Inflammatory macrophage (primary cell): ENCODE measurements at regions not wholly inside any gene's neighbourhood (a gene's known extent, or its start where the extent isn't known, plus 50 kb on each side); places are given as distances from the start of the nearest gene placed in this dataset.
"Not testable (repeated sequence)": the region's sequence is repeated elsewhere in the genome, so short reads cannot be mapped to it uniquely, and the experiment has no call there.

Source experiments
- DNase-seq, 2 donors: peaks; one replicate each; pipeline ENCODE4 v3.0.0-alpha.2; 2020 to 2022

DNA sequence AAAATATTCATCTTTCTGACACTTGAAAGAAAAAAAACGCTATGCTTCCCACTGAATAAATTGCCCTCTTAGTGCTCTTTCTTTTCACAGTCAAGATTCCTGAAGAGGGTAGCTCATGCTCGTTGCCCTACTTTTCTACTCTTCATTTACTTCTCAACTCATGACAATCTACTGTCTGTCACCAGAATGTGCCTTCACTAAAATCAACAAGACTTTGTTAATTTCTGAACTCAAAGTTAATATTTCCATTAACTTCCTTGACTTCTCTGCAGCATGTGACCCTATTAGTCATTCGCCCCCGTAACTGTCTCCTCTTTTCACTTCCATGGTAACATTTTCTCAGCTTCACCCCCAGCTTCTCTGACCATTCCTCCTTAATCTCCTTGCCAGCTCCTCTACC, 98.9 kb upstream of the MAPRE2 start:
- peak in 1 of 2 donors; percentile 1 for DNase-seq

DNA sequence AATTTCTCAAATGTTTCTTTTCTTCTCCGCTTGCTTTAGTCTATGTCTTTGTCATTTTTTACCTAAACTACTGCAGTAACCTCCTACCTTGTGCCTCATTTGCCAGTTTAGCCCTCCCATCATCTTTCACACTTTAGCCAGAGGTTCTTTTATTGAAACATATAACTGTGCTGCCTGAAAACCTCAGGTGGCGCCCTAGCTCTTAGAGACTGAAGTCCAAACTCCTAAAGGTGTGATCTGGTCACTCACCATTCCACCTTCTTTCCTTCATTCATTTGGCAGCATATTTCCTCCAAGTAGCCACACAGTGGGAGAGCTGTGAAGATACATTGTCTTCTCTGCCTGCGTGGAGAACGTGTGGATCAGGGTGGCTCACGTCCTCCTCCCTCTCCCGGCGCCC, 98.2 kb upstream of the MAPRE2 start:
- no peak for DNase-seq

DNA sequence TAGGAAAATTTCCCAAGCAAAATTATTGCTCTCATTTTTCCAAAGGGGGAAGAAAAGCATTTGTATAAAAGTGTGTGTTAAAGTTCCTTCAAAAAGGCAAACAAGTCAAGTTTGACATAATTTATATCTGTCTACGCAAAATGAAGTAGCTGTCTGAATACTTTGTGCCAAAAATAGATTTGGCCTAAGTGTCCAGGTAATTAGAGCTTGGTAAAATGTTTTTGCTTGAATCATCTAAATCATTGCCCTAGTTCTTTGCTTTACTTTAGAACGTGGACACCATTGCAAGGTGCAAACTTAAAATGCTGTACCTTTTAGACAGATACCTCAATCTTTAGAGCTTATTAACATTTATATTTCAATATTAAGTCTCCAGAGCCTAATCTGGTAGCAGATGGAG, 97.6 kb upstream of the MAPRE2 start:
- DNase-seq = no peak

DNA sequence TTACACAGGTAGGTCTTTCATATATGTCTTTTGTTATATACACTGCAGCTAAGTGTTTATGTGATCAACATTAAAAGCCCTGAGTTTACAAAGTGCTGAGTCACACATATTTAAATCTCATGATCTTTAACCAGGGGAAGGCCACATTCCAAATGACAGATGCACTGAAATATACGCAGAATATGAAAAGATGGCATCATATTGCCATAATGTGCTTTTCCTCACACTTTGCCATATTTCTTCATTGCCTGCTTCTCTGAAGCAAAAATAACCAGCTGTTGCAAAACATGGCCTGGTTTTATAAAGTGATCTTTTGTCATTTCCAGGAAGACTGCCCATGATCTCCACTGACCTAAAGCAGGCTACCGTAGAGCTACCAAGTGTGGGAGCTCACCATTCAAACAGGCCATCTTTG, 93.5 kb upstream of the MAPRE2 start:
- no peak for DNase-seq

DNA sequence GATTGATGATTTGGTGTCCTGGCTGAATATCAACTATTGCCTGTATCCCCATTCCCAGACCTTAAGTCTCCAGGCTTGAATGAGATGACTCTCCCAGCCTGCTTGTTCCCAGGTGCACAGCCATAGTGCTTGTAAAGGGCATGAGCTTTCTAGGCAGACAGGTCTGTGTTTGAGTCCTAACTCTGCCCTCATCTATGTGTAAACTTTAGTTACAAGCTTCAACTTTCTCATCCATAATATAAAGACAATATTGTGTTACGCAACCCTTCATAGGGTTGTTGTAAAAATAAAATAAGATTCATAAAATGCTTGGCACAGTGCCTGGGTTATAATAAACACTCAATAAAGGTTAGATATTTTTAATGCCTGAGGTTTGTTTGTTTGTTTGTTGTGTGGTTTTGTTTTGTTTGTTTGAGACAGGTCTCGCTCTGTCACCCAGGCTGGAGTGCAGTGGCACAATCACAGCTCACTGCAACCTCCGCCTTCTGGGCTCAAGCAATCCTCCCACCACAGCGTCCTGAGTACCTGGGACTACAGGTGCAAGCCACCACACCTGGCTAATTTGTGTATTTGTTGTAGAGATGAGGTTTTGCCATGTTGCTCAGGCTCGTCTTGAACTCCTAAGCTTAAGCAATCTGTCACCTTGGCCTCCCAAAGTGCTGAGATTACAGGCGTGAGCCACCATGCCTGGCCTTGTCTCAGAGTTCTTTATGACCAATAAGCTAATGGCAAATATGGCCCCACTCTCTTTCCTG, 89.4 kb upstream of the MAPRE2 start:
- DNase-seq = no peak

DNA sequence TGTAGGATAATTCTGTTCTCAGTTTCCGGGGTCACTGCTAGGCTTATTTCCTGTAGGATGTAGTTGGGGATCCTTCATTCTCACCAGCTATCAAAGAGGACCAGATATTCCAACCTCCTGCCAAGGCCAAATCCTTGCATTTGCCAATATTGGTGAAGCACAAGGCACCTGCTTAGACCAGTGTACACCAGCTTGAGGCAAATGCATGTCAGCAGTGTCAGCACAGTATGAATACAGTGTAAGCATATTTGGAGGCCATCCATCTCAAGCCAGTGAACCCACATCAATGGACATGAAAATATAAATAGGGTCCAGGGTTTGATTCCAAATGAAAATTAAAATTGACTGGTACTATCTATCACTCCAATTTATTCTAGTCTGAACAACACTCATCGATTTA, 88.0 kb upstream of the MAPRE2 start:
- DNase-seq = no peak

DNA sequence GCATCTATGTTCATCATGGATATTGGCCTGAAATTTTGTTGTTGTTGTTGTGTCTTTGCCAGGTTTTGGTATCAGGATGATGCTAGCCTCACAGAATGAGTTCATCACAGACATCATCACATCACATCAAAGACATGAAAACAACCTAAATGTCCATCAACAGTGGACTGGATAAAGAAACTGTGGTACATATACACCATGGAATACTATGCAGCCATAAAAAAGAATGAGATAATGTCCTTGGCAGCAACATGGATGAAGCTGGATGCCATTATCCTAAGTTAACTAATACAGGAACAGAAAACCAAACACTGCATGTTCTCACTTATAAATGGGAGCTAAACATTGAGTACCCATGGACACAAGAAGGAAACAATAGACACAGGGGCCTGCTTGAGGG, 85.7 kb upstream of the MAPRE2 start:
- DNase-seq = not testable (repeated sequence)

DNA sequence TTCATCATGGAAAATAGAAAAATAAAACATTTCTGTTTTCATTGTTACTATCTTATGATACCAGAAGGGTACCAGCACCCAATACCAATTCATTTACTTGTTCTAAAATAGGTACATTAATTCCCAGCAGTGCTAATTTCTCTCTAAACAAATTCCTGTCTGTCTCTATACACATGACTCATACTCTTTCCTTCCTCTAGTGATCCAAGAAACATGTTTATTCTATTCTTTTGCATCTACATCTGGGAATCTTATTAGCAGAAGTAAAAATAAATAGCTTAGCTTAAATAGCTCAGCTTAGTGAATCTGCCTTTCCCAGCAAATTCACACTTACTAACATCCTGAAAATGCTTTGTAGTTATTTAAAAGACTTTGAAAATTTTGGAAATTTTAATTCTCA, 84.5 kb upstream of the MAPRE2 start:
- DNase-seq = no peak

DNA sequence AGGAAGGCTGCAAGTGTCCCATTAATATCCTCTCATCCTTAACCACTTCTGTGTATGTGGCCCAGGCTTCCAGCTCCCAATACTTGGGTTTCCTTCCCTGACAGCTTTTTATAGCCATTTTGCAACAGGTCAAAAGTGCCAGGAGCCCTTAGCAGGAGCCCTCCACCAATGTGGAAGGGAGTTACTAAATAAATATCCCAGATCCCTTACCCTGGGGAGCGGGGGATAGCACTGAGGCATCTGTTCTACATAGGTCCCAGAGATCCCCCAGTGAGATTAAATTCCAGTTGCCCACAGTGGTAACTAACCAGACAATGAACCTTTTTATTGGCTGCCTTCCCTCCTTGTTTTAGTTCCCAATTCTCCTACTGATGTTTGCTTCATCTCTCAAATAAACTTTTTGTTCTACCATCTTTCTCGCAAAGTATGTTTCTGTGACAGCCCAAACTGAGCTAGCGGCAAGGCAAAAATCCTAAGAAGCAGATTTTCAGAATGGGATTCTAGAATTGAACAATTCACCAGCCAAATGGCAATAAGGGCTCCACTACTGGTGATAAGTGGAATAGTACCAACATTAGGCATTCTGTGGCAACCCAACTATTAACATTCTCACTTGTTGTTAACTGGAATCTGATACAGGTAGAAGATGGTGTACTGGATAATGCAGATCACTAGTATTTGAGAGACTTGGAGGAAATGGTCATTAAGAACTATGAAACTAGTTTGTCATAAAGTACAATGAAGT, 83.9 kb upstream of the MAPRE2 start:
- no peak for DNase-seq

DNA sequence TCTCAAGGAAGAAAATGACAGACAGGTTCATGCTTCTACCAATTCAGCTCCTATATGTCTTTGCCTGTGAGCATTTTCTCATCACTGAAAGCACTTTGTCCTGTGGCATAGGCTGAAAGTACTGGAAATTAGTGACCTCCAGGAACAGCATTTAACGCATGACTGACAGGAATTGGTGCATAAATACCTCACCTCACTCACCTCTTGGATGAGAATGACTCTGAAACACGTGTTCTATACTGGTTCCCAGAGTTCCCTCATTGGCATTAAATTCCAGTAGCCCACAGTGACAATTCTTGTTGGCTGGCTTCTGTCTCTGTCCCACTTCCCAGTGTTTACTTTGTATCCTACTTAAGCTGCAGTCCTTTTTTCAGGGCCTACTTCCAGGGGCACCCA, 83.4 kb upstream of the MAPRE2 start:
- no peak for DNase-seq

DNA sequence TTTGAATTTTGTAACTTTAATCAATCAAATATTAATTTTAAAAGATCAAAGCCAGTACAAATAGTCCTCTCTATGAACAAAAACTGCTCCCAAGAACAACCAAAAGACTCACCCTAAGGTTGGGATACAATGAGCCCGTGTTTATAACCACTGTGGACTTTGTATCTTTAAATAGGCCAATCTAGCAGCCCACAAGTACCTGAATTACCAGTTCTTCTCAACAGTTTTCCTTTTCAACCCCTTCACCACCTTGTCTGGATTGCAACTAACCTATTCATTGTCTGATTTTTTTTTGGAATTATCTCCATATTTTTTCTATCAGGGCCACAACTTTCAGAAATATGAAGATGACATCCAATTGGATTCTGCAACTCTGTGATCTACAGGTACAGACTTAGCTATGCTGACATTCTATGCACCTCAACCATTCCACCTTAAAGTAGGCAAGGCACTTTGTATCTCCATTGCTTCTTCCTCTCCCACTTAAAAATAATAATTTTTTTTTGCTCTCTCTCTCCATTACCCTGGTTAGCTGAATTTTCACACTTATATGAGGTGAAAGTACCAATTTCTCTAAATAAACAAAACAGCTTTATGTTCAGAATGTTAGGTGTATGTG, 81.9 kb upstream of the MAPRE2 start:
- DNase-seq = no peak

DNA sequence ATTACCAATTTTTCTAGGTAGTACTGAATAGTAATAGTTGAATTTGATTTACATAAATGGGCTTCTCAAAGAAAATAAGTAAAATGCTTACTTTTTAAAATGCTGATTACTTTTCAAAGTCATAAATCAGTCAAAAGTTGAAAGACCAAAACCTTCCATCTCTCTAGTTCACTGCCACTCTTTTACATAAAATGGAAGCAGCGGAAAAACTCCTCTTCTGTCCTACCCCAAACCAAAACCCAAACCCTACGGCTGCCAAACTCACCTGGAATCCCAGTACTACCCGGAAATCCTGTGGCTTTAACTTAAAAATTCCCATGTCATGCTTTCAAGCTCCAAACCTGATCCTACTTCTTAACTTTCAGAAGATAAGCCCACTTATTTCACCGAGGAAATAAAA, 81.2 kb upstream of the MAPRE2 start:
- no peak for DNase-seq

DNA sequence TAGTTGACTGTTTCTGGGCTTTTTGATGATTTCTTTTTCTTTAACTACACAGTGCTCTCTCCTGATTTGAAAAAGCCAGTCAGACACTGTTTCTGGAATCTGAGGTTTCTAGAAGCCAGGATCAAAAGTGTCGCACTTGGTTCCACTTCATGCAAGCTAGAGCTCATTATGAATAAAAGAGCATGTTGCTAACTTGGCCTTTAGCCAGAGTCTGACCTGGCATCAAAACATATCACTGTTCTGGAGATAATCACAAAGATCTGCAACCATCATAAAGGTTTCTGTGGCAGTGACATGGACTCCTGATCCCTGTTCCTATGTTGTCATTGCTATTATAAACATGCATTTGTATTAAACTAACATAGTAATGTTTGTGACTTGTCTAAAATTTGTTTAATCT, 76.1 kb upstream of the MAPRE2 start:
- DNase-seq = no peak

DNA sequence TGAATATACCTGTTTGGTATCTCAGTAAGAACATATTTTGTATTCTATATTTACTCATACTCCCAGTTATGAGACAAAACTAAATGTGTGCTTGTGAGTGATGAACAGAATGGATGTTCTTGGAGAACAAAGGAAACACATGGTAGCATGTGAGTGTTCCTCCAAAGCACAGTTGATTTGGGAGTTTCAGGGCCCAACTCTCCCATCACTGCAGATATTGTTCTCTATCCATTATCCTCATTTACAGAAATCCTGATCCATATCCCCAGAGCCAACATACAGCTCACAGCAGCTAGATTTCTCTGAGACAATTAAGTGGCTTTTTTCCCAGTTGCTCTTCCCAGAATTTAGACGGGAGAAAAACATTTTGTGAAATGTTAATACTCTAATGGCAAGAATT, 75.6 kb upstream of the MAPRE2 start:
- DNase-seq = no peak

DNA sequence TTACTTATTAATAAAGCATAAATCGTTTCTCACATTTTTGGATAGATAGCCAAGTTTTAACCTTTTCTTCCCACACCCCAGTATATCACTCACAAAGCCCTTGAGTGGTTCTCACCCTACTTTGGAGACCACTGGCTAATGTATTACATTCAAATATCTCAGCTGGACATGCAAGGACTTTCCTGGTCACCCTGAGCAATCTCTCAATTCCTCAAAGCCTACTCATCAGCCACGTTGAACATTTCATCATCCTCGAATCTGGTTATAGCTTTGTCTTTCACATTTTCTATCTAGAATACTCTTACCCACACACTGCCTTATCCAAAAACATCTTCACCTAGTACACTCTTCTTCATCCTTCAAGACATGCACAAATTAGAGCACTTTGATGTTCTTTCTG, 71.1 kb upstream of the MAPRE2 start:
- DNase-seq = no peak

DNA sequence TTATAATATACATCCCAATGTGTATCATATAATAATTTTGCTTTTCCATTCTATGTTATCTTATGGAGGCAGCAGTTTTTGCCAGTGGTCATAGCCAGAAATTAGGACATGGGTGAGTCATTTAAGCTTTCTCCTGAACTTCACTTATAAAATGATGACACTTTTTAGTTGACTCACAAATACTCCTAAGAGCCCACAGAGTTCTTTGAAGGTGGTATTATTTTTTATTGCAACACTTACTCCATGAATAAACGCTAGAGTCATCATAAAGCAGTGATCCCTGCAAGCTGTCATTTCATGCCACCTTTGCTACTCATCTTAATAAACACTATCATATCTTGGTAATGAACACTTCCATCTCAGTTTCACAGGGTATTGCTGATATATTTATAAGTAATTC, 69.9 kb upstream of the MAPRE2 start:
- no peak for DNase-seq

DNA sequence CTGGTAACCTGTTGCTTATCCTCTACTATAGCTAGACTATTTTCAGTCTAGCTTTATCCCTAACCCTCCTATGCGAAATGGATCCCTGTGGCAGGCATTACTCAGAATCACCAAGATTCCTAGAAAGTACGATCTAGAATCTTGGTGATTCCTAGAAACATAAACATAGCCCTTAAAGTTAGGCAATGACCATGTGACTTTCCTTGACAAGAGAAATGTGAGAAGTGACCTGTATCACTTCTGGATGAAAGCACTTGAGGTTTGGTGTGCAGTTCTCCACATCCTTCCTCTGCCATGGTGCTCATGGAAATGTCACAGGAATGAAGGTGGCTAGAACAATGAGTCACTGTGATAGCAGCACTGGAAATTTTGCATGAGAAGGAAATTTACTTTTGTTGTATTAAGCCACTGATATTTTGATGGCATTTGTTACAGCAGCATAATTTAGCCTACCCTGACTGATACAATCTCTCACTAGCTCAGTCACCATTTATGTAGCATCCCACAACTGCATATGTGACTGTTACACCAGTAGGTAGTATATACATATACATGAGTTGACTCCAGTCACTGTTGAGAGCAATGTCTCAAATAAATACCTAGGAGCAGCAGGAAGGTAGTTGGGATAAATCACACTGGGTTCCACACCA, 68.3 kb upstream of the MAPRE2 start:
- no peak for DNase-seq

DNA sequence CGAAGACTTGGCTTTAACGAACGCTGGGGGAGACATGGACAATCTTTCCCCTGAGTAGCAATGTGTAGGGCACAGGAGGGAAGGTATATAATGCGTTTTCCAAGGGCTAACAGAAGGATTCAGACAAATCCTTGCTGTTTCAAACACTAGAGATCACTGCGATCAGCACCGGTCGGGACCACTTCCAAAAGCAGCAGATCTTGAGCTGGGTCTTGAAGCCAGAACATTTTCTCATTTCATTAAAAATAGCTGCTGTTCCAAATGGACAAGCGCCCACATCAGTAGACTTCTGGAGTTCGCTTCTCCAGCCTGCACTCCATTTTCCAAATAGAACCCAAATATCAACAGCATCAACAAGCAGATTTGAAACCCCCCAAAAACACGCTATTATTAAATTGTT, 65.1 kb upstream of the MAPRE2 start:
- no peak for DNase-seq

DNA sequence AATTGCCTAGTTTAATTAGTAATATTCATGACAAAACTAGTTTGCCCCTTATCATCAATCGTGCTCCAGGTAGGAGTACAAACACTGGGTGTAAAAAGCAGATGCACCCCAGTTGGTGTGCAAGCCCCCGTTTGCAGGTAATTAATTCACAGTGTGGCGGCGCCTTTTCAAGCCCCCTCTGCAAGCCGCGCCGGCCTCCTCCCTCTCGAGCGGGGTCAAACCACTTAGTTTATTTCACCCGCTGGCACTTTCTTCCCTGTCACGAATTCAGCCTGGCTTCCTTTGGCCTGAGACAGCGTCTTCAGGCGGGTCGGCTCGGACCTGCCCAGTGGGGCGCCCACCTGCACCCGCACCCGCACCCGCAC, 64.7 kb upstream of the MAPRE2 start:
- DNase-seq = no peak

DNA sequence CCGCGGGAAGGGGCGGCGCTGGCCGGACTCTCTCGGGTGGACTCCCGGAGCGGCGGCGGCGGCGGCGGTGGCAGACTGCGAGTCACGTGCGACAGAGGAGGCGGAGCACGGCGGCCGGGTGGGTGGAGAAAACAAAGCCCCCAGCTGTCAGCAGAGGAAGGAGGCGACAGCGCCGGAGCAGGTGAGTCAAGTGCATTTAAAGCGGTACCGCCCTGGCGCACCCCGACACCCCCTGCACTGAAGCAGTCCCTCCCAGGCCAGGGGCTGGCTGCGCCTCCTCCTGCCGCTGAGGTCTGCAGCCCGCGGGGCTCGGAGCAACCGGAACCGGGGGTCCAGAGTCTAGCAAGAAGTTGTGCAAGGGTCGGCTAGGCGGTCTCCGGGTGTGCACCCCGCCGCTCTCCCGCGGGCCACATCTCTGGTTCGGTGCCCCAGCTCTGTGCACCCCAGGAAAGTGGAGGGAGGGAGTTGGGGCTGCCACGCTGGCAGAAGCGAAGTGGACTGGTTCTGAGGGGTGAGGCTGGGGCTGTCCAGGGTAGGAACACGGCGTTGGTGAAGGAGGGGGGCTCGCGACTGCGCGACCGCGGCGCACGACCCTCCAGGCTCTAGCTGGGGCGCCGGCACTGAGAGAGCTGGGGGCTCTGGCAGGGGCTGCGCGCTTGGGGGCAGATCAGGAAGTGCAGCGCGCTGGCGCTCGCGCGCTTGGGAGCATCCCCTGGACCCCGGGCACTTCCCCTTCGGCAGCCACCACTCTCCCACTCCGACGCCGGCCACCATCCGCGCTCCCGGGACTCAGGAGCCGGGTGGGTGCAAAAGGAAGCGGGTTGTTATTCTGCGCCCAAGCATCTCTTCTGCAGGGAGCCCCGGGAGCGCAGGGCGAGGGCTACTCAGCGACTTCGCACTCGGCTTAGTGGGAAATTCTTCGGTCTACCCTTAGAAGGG, 64.0 kb upstream of the MAPRE2 start:
- peak; percentile 13 to 38 for DNase-seq

DNA sequence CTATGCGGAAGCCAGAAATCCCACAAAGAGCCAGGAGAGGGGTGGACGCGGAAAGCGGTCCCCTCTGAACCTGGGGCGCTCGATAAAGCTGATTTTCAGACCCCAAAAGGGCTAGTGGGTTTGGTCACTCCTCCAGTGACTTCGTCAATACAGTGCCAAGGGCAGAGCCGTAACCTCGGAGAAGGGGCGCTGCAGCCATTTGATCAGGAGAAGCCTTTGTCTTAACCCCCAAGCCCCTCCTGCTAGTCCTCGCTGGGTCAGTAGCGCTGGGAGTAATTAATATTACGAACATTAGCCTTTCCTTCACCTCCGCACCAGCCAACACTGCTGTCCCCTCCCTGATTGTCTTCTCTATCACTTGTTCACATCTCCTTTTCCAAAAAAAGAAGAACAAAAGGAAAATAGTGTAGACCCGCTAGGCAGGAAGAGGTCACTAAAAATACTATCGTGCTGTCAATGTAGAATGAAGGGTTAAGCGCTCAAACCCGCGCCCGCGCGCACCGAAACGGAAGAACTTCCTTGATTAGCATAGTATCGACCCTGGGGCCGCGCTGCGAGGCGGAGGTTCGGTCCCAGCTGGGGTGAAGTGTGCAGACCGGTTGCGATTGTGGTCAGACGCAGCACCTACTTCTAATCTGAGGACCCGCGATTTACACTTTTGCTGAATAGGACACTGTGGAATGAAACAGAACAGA, 63.2 kb upstream of the MAPRE2 start:
- DNase-seq = peak in 1 of 2 donors; percentile 24

DNA sequence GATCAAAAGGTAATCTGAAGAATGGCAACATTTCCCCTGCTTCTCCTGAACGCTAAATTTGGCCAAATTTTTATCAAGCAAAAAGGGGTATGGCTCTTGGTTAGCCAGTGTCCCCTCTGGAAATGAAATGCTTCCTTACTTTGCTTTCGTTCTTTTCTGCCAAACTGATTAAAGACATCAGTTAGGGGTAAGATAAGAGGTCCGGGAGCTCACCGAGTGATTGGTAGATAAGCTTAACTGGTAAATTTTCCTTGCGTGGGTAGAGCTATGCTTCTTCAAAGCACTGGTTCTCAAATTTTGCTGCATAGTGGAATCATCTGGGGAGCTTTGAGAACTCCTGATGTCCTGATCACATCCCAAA, 62.7 kb upstream of the MAPRE2 start:
- DNase-seq = peak in 1 of 2 donors; percentile 15
